ENCODE measurements at regions not wholly inside any gene's neighbourhood (a gene's known extent, or its start where the extent isn't known, plus 50 kb on each side); places are given as distances from the start of the nearest gene placed in this dataset.

DNA sequence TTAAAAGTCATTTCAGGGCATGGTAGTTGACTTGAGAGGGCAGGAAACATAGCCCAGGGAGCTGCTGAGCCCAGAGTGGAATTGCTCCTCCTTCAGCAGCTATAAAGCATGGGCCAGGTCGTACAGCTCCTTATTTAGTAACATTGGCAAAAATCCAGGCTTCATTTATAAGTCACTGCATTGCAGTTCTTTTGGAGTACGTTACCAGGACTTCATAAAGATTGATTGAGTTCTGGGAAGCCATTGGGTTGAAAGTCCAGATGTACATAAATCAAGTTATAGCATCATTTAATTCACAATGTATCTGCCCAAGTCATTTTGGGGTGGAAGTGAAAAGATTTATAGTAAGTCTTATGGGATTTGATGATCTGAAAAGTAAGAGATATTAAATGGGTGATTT lies 53.0 kb upstream of the ANKEF1 start:
- TF ChIP-seq EZH2 (IDR thresholded peaks at IDR 0.05) (no peak), POLR2AphosphoS5 (IDR thresholded peaks at IDR 0.05; ENCODE audit: borderline replicate concordance, low read depth, low read length) (no peak)
